IPS-18c (cell line): ENCODE measurements at regions not wholly inside any gene's neighbourhood (a gene's known extent, or its start where the extent isn't known, plus 50 kb on each side); places are given as distances from the start of the nearest gene placed in this dataset.

Source experiments
- H3K4me3 ChIP-seq: 2 replicates; pipeline ENCODE4 v1.7.0; 2013; ENCODE audit warnings: low read depth, mild to moderate bottlenecking, low read length, moderate library complexity; ENCODE audit not compliant: insufficient read depth
- H3K9me3 ChIP-seq: one replicate; pipeline ENCODE4 v1.6.1; 2013; ENCODE audit warnings: mild to moderate bottlenecking, low read length, moderate library complexity; ENCODE audit not compliant: control insufficient read depth, insufficient read depth

- H3K4me3 ChIP-seq = no peak overlapping the region
- H3K9me3 ChIP-seq = no peaks in the 10 kb centered on the region
Measured at GRCh38 chr16:65305266-65305959, 183.6 kb upstream of the CDH11 start.

DNA sequence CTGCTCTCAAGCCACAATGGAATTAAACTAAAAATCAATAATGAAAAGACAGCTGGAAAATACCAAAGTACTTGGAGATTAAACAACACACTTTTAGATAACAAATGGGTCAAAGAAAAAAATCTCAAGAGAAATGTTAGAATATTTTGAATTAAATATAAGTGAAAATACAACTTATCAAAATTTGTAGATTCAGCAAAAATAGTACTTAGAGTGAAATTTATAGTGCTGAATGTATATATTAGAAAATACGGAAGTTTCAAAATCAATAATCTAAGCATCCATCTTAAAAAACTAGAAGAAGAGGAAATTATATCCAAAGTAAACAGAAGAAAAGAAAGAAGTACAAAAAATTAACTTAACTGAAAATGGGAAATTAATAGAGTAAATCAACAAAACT is 179.2 kb upstream of the CDH11 start:
- no peaks in the 10 kb centered on the region for H3K9me3 ChIP-seq
- H3K4me3 ChIP-seq = no peak overlapping the region

DNA sequence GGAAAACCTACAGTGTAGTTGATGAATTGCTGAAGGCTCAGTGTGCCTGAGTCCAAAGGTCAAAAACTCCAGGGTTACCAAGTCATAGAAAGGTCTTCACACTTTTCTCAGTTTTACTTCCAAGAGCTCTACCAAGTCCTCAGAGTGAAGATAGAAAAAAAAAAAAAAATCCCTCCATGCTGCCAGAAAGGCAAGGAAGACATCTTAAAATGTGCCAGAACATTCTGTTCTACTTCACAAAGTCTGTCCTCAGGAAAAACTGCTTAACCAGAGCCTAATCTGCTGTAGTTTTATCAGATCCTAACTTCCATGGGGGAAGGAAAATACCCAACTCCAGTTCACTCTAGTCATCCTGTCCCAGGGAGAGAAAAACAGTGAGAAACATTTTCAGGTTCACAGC is 175.6 kb upstream of the CDH11 start:
- Histone ChIP-seq H3K4me3 (no peak overlapping the region), H3K9me3 (no peaks in the 10 kb centered on the region)

DNA sequence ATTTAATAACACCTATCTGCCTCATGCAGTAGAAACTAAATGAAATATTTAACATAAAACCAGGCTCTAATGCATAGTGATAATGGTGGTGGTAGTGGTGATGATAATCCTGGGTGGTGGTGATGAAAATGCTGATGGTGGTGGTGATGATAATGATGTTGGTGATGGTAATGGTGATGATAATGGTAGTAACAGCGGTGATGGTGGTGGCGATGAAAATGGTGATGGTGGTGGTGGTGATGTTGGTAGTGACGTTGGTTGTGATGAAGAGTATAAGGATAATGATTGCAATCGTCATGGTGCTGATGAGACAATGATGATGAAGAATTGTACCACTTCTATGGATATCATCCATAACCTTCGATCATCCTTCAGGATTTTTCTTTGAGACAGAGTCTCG is 173.7 kb upstream of the CDH11 start:
- Histone ChIP-seq H3K9me3 (no peaks in the 10 kb centered on the region), H3K4me3 (no peak overlapping the region)

DNA sequence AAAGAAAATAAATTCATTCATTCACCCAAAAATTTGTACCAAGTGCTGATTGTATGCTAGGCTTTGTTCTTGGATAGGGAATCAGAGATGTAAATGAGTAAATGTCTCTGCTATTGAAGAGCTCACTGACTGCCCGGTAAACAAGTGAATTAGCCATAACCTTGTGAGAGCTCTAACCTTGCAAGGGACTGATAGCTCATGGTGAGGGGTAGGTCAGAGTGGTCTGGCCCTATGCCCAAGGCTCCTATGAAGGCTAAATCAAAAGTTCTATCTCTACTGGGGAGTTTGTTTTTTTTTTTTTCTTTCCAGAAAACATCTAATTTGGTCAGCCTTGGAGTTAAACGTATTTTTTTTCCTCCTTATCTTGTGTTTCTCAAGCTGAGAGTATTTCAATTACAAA is 172.8 kb upstream of the CDH11 start:
- Histone ChIP-seq H3K4me3 (no peak overlapping the region), H3K9me3 (no peaks in the 10 kb centered on the region)

- no peak overlapping the region for H3K4me3 ChIP-seq
Measured at GRCh38 chr16:65294165-65294564, 172.3 kb upstream of the CDH11 start.

GRCh38 chr16:65289022-65289421 is 167.2 kb upstream of the CDH11 start:
- H3K4me3 ChIP-seq = no peak overlapping the region
- H3K9me3 ChIP-seq = no peaks in the 10 kb centered on the region

More at GRCh38 chr16:65294165-65294564, 172.3 kb upstream of the CDH11 start:
- H3K9me3 ChIP-seq = no peaks in the 10 kb centered on the region

- Histone ChIP-seq H3K9me3 (no peaks in the 10 kb centered on the region), H3K4me3 (no peak overlapping the region)
Measured at GRCh38 chr16:65287307-65287706, 165.4 kb upstream of the CDH11 start.

DNA sequence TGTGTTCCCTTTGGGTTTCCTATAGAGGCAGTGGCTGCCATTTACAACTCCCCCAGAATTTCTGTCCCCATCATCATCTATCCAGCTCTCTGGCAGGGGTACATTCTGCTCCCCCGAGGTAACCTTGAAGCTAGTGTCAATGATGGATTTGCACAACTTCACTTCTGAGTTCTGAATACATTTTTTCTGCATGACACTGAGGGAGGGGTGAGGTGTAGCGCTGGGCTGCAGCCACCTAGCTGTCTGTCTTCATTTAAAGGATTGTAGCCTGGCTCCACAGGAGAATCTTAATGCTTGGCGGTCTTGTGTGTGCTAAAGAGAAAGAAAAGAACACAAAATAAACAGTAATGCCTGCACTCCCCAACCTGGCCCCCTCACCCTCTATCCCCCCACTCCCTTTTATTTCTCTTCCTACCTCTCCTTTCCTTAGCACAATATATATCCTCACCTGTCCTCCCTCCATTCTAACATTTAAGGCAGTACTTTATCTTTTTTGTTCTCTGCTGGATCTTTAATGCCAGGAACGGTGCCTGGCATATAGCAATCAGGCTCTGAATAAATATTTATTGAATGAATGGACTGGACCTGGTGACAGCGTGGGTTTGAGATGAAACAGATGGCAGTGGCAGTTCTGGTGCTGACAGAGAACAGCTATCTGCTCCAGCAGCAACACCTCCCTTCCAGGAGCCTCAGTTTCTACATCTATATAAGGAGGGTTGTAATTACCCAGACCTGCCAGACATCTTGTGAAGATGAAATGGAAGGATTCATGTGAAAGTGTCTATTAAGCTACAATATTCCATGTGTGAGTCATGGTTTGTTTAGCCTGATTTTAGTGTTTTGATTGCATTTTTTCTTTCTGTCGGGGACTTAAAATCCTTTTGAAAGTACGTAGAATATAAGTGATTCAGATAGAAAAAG is 163.5 kb upstream of the CDH11 start:
- Histone ChIP-seq H3K9me3 (no peaks in the 10 kb centered on the region), H3K4me3 (no peak overlapping the region)

- H3K4me3 ChIP-seq = no peak overlapping the region
- no peaks in the 10 kb centered on the region for H3K9me3 ChIP-seq
Measured at GRCh38 chr16:65284626-65285025, 162.8 kb upstream of the CDH11 start.

GRCh38 chr16:65283181-65283651 is 161.4 kb upstream of the CDH11 start:
- Histone ChIP-seq H3K4me3 (no peak overlapping the region), H3K9me3 (no peaks in the 10 kb centered on the region)

GRCh38 chr16:65281586-65281985 is 159.7 kb upstream of the CDH11 start:
- Histone ChIP-seq H3K4me3 (no peak overlapping the region), H3K9me3 (no peaks in the 10 kb centered on the region)

DNA sequence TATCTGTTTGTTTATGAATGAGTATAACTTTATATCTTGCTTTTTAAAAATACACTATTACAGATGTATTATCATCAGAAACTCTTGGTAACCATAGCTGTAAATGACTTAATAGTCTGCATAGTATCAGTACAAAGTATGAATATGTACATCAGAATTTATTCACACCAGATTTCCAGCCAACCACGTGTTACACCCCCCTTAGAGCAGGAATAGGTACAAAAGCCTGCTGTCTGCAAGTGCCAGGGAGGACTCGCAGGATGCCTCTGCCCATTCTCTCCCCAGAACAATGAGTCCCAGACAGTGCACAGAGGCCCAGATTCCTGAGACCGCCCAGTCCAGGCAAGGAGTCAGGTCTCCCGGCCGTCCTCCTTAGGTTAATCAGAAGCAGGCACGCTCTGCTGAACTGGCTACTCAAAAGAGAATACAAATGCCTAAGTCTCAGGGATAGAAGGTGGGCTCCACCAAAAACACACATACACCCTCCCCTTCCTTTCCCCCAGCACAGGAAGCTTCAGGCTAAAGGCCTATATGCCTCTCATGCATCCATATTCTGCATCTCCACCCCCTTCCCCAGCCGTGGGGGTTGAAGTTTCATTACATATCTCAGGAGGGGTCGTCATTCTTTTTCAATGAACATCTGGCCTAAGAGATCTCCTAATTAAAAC is 159.1 kb upstream of the CDH11 start:
- H3K4me3 ChIP-seq = no peak overlapping the region
- H3K9me3 ChIP-seq = no peaks in the 10 kb centered on the region

DNA sequence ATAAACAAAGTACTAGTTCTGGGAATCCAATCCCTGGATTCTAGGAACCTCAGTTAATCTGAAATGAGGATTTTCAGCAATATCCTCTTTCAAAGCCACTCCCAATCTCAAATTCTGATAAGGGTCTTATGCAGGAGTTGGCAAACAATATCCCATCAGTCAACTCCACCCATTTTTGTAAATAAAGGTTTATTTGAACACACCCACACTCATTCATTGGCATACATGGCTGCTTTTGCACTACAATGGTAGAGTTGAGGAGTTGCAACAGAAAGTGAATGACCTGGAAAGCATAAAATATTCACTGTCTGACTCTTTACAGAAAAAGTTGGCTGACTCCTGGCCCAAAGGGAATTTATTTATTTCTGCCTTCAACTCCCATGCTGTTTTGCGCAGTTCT is 157.7 kb upstream of the CDH11 start:
- H3K9me3 ChIP-seq = no peaks in the 10 kb centered on the region
- no peak overlapping the region for H3K4me3 ChIP-seq

GRCh38 chr16:65278874-65279273 is 157.0 kb upstream of the CDH11 start:
- Histone ChIP-seq H3K4me3 (no peak overlapping the region), H3K9me3 (no peaks in the 10 kb centered on the region)

DNA sequence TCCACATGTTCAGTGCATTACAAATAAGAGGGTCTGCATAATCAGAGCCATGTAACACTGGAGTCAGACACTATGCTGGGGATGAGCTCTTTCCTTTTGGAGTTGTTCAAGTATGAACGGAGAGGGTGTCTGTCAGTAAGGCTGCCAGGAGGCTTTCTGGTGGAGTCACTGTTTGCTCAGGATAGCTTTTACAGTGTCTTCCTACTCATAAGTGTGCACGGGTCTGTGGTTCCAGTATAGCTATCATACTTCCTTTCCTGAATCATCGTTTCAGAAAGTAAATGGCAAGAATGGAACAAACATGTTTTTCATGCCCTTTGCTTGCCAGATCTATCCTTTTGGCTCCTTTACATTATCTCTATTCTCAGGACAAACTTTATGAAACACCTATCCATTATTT is 152.7 kb upstream of the CDH11 start:
- H3K4me3 ChIP-seq = no peak overlapping the region
- H3K9me3 ChIP-seq = no peaks in the 10 kb centered on the region

- Histone ChIP-seq H3K4me3 (no peak overlapping the region), H3K9me3 (no peaks in the 10 kb centered on the region)
Measured at GRCh38 chr16:65272699-65273414, 151.0 kb upstream of the CDH11 start.
